ENCODE measurements at regions not wholly inside any gene's neighbourhood (a gene's known extent, or its start where the extent isn't known, plus 50 kb on each side); places are given as distances from the start of the nearest gene placed in this dataset.
"Not testable (repeated sequence)": the region's sequence is repeated elsewhere in the genome, so short reads cannot be mapped to it uniquely, and the experiment has no call there.

GRCh38 chr10:31133251-31133791 is 101.7 kb upstream of the ZNF438 start:
- DNase-seq = no peak
- intact Hi-C loops (cut with DNase I) = loop anchor here (1.0 to 5.0 kb wide), 4 partner anchors 101 to 469 kb away; partner anchors contain the start of genes ZEB1 and ZNF438
- no peaks in the 10 kb centered on the region for H3K27me3 ChIP-seq
- H3K4me3 ChIP-seq = peak overlapping the region; percentile 49 to 56 (median 51)
- peaks cover 0 to 51% (median 37%) of the 10 kb centered on the region in 4 donors for H3K4me1 ChIP-seq
- 26 to 36% methylated on average over 17 of the region's 17 CpGs for WGBS, 2 donors
- no peaks in the 10 kb centered on the region for H3K9me3 ChIP-seq
- no peak for TF ChIP-seq CTCF (IDR thresholded peaks at IDR 0.05)
- no peak for TF ChIP-seq EP300 (IDR thresholded peaks at IDR 0.05)
- no peak for TF ChIP-seq POLR2A (IDR thresholded peaks at IDR 0.05)
- TF ChIP-seq POLR2AphosphoS5 (IDR thresholded peaks at IDR 0.05) = no peak
- H3K36me3 ChIP-seq = no peaks in the 10 kb centered on the region
- H3K27ac ChIP-seq = peak overlapping the region; percentile 85 to 90 (median 87)

- intact Hi-C loops (cut with DNase I) = loop anchor here (1.0 to 5.0 kb wide), 4 partner anchors 102 to 468 kb away; partner anchors contain the start of genes ZEB1 and ZNF438
- Histone ChIP-seq H3K4me1 (peaks cover 0 to 46% (median 33%) of the 10 kb centered on the region in 4 donors), H3K27ac (peak overlapping the region; percentile 85 to 90 (median 87)), H3K36me3 (no peaks in the 10 kb centered on the region), H3K9me3 (no peaks in the 10 kb centered on the region), H3K27me3 (no peaks in the 10 kb centered on the region), H3K4me3 (peak overlapping the region; percentile 49 to 56 (median 51))
- peak; percentile 77 to 92 (median 86) for TF ChIP-seq POLR2AphosphoS5 (IDR thresholded peaks at IDR 0.05)
- TF ChIP-seq EP300 (IDR thresholded peaks at IDR 0.05) = no peak
- no peak for TF ChIP-seq CTCF (IDR thresholded peaks at IDR 0.05)
- peak; percentile 60 to 75 for TF ChIP-seq POLR2A (IDR thresholded peaks at IDR 0.05)
- DNase-seq = peak; percentile 92
- WGBS, 2 donors = 1 to 4% methylated on average over 37 of the region's 37 CpGs
These were observed 102.2 kb upstream of the ZNF438 start for GRCh38 chr10:31133792-31134310.

- TF ChIP-seq POLR2A (IDR thresholded peaks at IDR 0.05) = no peak
- no peak for TF ChIP-seq POLR2AphosphoS5 (IDR thresholded peaks at IDR 0.05)
- intact Hi-C loops (cut with DNase I) = loop anchor here (5.0 kb wide), 2 partner anchors 102 to 468 kb away; partner anchors contain the start of gene ZNF438
These were observed 102.8 kb upstream of the ZNF438 start for GRCh38 chr10:31134311-31134952.

GRCh38 chr10:31135171-31135570 is 103.5 kb upstream of the ZNF438 start:
- Histone ChIP-seq H3K9me3 (no peaks in the 10 kb centered on the region), H3K36me3 (no peaks in the 10 kb centered on the region), H3K27me3 (no peaks in the 10 kb centered on the region), H3K27ac (peak overlapping the region in 2 of 4 donors; percentile 85 to 90), H3K4me3 (no peak overlapping the region), H3K4me1 (peaks cover 0 to 34% (median 24%) of the 10 kb centered on the region in 4 donors)
- intact Hi-C loops (cut with DNase I) = no loop called here
- TF ChIP-seq CTCF (IDR thresholded peaks at IDR 0.05) (no peak), POLR2A (IDR thresholded peaks at IDR 0.05) (no peak), POLR2AphosphoS5 (IDR thresholded peaks at IDR 0.05) (no peak), EP300 (IDR thresholded peaks at IDR 0.05) (no peak)
- 59 to 75% methylated on average over 6 of the region's 6 CpGs for WGBS, 2 donors
- DNase-seq = no peak

More at GRCh38 chr10:31134311-31134952, 102.8 kb upstream of the ZNF438 start:
- H3K4me3 ChIP-seq = peak overlapping the region; percentile 49 to 56 (median 51)
- DNase-seq = no peak
- no peaks in the 10 kb centered on the region for H3K9me3 ChIP-seq
- peak overlapping the region; percentile 85 to 90 (median 87) for H3K27ac ChIP-seq
- no peaks in the 10 kb centered on the region for H3K27me3 ChIP-seq
- H3K4me1 ChIP-seq = peaks cover 0 to 40% (median 27%) of the 10 kb centered on the region in 4 donors
- no peaks in the 10 kb centered on the region for H3K36me3 ChIP-seq
- 26 to 70% methylated on average over 24 of the region's 24 CpGs for WGBS, 2 donors

GRCh38 chr10:31135791-31136190 is 104.1 kb upstream of the ZNF438 start:
- H3K36me3 ChIP-seq; H3K27me3 ChIP-seq; DNase-seq; intact Hi-C loops (cut with DNase I); H3K9me3 ChIP-seq; H3K4me3 ChIP-seq: not testable (repeated sequence)
- peak overlapping the region in 2 of 4 donors; percentile 58 to 90 for H3K27ac ChIP-seq
- WGBS, 2 donors = 92 to 95% methylated on average over 8 of the region's 8 CpGs
- peaks cover 0 to 34% (median 23%) of the 10 kb centered on the region in 4 donors for H3K4me1 ChIP-seq

All from sigmoid colon (tissue), 6 donors.